SHP77 (cell line): ENCODE measurements at regions not wholly inside any gene's neighbourhood (a gene's known extent, or its start where the extent isn't known, plus 50 kb on each side); places are given as distances from the start of the nearest gene placed in this dataset.

ENCODE experiments used
- DNase-seq, 2 experiments: peaks; one replicate each; lab custom pipeline; 2025; lab: John Stamatoyannopoulos, UW

DNA sequence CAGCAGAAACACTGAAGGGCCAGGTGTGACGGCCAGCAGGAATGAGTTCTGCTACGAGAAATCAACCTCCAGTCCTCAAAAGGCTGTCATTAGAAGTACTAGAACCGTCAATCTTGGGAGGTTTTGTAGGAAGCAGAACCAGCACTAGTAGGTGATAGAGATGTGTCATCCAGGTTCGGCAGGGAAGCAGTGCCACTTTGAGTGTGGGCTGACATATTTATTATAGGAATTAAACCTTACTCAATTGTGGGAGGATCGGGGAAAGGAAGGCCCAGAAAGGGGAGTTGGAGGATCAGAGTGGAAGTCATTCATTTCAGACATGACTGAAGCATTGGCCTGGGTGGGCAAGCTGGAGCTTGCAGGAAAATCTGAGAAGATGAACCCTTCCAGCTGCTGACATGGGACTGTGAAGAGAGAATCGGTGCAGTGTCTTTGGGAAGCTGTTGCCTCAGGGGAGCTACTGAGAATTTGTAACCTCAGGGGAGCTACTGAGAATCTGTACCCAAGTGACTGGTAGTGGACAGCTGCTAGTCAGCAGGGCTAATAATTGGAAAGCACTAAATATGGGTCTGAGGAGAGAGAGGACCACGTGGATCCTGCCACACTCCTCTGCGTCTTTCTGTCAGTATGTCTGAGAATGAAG lies 177.4 kb downstream of the SPRY1 start:
- DNase-seq, result no peak

GRCh38 chr4:123575291-123575690 lies 178.7 kb downstream of the SPRY1 start:
- DNase-seq, result no peak

DNA sequence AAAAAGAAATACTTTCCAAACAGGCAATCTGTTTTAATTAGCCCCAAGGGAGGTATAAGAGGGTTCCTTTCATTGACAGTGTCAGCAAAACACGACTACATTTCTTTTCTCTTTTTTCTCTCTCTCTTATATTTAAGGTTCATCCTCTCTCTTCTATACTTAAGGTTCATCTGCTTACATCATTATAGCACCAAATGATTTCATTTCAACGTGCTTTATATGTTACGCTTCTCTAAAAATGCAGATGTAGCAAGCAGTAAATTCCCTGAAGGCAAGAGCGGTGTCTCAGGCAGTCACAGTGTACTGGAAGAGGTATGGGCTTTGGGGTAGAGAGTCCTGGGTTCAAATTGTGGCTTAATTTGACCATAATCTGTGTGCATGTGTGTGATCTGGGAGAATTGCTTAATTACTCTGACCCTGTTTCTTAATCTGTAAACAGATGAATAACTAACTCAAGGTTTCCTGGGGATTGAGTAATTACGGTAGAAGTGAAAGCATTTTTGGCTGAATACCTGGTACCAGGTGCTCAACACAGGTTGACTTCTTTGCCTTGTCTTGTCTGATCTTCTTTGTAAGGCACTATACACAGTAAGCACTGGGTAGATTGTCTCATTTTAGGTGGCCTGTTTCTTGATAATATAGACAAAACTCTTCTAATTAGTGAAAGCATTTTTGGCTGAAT lies 180.8 kb downstream of the SPRY1 start:
- no peak for DNase-seq

DNA sequence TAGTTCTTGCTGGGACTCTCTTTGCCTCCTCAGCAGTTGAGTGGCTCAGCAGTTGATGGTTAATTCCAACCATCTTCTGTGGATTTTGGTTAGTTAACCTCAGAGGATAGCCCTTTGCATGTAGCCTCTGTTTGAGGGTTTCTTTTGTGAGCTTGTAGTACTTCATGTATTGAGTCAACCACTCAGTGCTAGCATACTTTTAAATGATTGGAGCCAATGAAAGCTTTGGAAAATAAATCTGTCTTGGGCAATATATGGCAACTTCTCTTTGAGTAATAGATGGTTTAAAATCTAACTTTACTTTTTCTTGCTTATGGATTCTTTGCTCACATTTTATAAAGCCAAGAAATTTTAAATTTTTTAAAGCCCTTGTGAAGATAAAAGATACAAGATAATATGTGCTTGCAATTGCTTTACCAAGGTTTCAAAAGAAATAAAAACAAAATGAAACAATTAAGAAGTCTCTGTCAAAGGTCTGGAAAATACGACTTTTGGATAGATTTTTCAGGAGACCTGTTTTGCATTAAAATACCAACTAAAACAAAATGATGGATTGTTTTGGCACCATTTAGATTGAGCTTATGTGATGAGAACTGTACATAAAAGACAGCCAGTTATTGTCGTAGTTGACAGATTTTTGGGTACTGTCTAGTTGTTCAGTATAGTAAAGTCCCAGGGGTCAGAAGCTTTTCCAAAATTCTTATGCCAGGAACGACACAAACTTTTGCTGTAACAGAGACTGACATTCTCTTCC lies 181.9 kb downstream of the SPRY1 start:
- DNase-seq, result no peak

DNA sequence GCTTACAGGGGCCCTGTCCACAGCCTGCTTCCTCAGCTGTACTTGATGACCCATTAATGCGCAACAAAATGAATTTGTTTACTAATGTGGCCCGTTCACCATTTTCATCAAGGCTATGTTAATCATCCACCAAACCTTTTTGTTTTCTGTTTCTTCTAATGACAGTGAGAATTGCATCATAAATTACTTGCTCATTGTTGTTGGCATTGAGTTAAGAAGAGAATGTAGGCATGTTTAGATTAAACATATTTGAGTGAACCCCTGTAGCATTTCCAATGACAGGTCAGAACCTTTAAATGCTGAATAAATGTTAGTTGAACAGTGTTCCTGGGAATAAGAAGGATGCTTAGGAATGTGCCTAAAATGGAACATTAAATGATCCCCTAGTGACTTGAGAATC lies 183.4 kb downstream of the SPRY1 start:
- no peak for DNase-seq

GRCh38 chr4:123580981-123581664 lies 184.5 kb downstream of the SPRY1 start:
- DNase-seq, result no peak

- DNase-seq, result no peak
These were observed 185.2 kb downstream of the SPRY1 start for GRCh38 chr4:123581802-123582201.

GRCh38 chr4:123583043-123583442 lies 186.4 kb downstream of the SPRY1 start:
- DNase-seq, result no peak

DNA sequence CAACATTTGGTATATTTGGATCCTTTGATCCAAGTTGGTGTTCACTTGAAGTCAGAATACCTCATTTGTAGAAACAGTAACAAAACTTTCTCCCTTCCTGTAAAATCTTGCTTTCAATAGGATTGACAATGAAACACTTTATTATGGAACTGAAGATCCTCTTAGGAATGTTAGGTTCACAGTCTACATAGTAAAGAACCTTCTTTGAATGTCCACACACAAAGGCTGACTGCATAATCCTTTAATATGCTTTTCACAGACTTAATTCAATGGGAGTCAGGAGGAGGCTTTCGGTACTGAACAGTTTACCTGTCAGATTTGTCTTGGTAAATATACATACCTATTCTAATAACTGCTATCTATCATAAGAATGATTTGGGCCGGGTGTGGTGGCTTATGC lies 188.5 kb downstream of the SPRY1 start:
- DNase-seq, result no peak

- peak; percentile 15 to 46 for DNase-seq
These were observed 191.4 kb downstream of the SPRY1 start for GRCh38 chr4:123587983-123588494.

DNA sequence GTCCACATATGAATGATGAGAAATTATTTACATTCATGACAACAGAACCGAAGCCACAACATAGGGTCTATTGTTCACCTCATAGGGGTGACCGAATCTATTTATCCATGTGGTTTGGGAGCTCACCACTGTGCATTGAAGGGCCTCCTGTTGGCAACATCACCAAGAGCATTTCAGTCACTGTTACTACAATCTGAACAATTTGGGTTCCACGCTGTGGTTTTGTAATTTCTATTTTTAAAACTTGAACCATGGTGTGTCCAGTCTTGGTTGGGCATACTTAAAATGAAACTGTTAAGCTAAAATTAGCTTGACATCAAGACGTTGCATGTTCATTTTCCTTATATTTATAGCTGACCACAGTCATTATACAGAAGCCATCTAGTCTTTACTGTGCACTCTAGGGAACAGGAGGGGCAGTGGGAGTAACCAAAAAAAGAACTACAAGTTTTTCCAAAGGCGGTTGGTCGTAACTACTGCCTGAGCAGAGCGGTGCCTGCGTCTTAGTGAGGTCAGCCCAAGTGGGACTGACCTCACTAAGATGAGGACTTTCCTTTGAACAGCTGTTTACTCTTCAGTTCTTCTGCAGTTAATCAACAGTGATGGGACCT lies 192.1 kb downstream of the SPRY1 start:
- peak; percentile 6 to 31 for DNase-seq

DNA sequence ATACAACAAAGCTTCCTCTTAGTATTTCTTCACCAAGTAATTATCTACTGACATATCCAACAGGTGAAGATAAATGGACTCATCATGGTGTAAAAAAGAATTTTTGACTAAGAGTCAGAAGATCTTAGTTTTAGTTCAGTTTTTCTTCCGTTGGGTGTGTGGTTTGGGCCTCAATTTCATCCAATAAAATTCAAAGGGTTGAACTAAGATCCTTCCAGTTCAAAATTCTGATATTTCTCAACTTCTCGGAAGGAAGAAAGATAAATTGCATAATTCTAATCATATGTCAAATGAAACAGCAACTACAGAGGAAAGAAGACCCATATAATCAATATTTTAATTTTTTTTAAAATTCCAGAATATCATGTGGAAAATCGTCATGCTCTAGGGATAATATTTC lies 192.7 kb downstream of the SPRY1 start:
- no peak for DNase-seq

GRCh38 chr4:123591875-123592274 lies 195.3 kb downstream of the SPRY1 start:
- DNase-seq, result no peak

DNA sequence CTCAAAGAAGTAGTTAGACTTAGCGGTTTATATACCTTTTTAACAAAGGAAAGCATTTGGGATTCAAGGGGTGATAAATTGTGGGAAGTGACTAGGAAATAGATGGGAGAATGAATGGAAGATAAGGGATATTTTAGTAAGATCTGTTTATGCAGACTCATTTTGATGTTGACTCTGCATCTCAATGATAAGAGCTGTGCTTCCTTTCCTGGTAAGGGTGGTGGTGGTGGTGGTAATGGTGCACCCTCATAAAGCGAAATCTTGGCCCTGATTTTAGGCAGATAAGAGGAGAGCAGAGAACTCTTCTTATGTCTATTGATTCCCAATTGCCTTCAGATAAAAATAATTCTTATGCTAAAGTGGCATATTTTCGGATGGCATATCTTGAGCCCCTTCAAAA lies 197.1 kb downstream of the SPRY1 start:
- DNase-seq, result no peak

DNA sequence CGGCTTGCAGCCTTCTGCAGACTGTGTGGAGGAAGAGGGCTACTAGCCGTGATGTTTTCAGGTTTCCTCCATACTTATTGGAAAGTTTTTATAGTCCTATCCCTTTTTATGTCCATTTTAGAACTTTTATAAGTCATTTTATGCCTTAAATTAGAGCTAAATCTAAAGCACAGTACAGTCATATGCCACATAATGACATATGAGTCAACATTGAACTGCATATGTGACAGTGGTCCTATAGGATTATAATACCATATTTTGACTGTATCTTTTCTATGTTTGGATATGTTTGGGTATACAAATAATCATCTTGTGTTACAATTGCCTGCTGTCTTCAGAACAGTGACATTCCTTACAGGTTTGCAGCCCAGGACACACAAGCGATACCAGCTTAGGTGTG lies 200.2 kb downstream of the SPRY1 start:
- no peak for DNase-seq

DNA sequence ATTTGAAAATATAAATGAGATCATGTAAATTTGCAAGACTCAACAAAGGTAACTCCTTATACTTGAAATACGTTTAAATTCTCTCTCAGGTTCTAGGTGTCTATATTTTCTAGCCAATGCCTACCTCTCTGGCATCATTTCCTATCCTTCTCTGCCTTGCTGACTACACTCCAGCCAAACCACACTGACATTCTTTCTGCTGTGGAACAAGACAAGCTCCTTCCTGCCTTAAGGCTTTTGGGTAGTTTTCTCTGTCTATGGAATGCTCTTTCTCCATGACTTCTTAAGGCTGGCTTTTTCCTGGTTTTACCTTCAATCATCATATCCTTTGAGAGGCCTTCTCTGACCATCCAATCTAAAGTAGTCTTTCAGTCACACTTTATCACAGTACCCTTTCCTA lies 201.0 kb downstream of the SPRY1 start:
- no peak for DNase-seq

GRCh38 chr4:123598331-123598730 lies 201.7 kb downstream of the SPRY1 start:
- no peak for DNase-seq

DNA sequence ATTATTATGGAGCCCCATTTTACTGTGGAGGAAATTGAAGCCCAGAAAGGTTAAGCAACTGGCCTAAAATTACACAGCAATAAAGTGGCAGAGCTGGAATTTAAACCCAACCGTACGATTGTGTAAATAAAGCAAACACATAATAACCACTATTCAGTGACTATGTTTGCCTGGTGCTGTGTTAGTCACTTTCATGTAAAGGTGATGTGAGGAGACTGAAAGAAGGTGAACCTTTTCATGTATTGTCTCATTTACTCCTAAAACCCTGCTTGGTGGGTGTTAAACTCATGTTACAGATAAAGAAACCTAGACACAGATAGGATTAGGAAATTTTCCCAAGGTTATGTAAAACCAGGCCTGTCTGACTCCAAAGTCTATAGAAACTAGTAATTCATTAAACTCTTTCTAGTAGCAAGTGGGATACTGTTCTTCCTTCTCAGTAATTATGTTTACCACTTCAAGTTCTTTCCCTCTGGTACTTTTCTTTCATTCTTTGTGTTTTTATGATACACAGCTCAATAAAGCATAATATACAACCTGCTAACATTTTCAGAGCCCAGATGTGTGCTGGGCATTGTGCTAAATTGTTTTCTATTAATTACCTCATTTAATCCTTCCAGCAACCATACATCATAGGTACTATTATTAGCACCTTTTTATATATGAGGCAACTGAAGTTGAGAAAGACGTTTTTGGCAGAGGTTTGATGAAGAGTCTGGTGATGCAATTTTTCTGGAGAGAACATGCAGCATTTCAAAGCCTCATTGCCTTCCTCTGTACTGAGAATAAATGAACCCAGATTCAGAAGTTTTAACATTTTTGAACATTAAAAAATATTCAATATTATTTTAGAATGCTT lies 202.7 kb downstream of the SPRY1 start:
- no peak for DNase-seq

GRCh38 chr4:123599920-123600810 lies 203.6 kb downstream of the SPRY1 start:
- peak in 1 of 2 experiments; percentile 0 for DNase-seq
